Endometrium (tissue), 2 donors: ENCODE measurements at regions not wholly inside any gene's neighbourhood (a gene's known extent, or its start where the extent isn't known, plus 50 kb on each side); places are given as distances from the start of the nearest gene placed in this dataset.

ENCODE experiments used
- FAIRE-seq: peaks from 2 replicates; lab custom pipeline; 2012; peaks lifted over from hg19 to GRCh38; lab: Jason Lieb, UNC
- donor health status: control.
- donor health status: control.

GRCh38 chr20:39554341-39554740 is 592.2 kb downstream of the DHX35 start:
- FAIRE-seq, result no peak

DNA sequence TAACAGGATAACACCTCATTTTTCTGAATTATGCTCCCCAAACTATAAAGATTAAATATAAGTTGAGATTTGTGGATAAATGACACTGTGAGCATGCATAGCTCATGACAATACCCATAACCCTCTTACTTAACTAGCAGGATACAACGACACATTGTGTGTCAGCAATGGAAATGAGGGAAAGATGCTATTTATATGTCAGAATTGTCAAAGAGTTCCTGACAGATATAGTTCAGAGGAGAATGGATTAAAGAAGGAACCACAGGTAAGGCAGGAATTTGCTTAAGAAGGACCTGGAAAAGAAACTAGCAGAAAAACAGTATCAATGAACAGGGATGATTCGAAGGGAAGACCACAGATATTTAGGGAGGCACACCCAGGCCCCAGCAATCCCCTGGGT is 591.0 kb downstream of the DHX35 start:
- FAIRE-seq, result no peak

- FAIRE-seq, result no peak
Observed at GRCh38 chr20:39549733-39550132, 587.6 kb downstream of the DHX35 start.

- no peak for FAIRE-seq
Observed at GRCh38 chr20:39547546-39548408, 585.6 kb downstream of the DHX35 start.

GRCh38 chr20:39541136-39541803 is 579.1 kb downstream of the DHX35 start:
- FAIRE-seq, result no peak

- FAIRE-seq, result no peak
Observed at GRCh38 chr20:39538317-39538716, 576.2 kb downstream of the DHX35 start.

GRCh38 chr20:39535301-39535700 is 573.2 kb downstream of the DHX35 start:
- FAIRE-seq, result no peak

GRCh38 chr20:39534846-39535245 is 572.7 kb downstream of the DHX35 start:
- FAIRE-seq, result no peak

DNA sequence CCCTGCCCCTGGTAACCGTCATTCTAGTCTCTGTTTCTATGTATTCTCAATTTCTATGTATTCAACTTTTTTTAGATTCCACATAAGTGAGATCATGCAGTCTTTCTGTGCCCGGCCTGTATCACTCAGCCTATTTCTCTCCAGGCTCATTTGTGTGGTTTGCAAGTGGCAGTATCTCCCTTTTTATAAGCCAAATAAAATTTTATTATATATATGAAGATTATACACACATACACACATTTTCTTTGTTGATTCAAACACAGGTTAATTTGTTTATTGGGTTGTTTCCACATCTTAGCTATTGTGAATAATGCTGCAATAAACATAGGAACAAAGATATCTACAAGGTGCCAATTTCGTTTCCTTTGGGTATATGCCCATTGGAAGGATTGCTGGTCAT is 571.7 kb downstream of the DHX35 start:
- no peak for FAIRE-seq

GRCh38 chr20:39532205-39532604 is 570.1 kb downstream of the DHX35 start:
- no peak for FAIRE-seq

DNA sequence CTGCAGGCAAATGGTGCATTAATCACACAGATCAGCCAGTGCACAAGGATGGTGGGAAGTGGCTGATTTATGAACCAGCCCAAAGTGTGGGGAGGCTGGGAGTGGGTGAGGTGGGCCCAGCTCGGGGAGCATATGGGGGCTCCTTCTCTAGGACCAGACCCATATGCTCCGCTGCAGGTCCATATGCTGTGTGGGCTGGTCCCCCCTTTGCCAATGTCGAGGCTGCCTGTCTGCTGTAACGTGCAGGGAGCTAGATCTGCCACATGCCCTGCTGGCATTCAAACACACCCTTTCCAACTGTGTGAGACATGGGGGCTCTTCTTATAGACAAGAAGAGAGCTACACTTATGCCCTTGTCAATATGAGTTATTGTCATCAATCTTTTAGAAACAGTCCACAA is 566.3 kb downstream of the DHX35 start:
- FAIRE-seq, result no peak

DNA sequence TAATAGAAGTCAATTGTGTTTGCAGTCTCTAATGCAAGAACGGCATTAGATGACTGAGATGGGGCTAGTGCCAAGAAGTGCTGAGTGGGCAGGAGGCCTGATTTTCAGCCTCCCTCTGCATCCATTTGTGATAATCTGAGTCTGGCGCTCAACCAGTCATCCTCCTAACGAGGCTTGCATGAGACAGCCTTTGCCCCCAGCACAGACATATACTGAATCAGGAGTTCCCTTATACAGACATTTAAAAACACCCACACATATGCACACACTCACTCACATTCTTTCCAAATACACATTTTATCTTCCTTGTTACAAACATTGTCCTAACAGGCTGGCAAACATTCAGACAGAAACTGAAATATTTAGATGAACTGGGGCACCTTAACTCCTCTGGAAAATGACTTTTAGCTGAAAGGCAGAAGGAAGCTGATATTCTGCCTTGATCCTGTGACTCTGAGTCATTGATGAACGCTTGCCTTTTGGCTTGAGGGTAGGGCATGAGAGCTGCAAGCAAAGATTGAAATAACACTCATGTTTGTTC is 562.3 kb downstream of the DHX35 start:
- FAIRE-seq, result no peak

DNA sequence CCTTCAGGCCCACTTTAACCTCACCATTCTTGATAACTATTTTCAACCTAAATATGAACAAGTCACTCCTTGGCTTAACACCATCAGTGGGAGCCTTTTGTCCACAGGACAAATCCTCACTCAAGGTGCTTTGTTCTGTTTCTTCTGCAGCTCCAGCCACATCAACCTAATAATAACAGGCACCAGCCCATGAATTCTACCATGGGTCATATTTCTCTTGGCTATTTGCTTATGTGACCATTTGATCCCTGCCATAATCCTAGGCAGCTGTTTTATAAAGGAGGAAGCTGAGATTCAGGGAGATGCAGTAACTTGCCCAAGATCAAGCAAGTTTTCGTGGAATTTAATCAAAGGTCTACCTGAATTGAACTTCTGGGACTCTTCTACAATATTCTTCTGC is 561.3 kb downstream of the DHX35 start:
- no peak for FAIRE-seq

GRCh38 chr20:39518654-39519053 is 556.5 kb downstream of the DHX35 start:
- FAIRE-seq, result no peak

GRCh38 chr20:39516964-39517363 is 554.8 kb downstream of the DHX35 start:
- FAIRE-seq, result no peak

GRCh38 chr20:39504710-39505094 is 542.6 kb downstream of the DHX35 start:
- no peak for FAIRE-seq

- FAIRE-seq, result peak; percentile 90
Observed at GRCh38 chr20:39503902-39504709, 542.0 kb downstream of the DHX35 start.

- FAIRE-seq, result no peak
Observed at GRCh38 chr20:39492223-39492797, 530.2 kb downstream of the DHX35 start.

DNA sequence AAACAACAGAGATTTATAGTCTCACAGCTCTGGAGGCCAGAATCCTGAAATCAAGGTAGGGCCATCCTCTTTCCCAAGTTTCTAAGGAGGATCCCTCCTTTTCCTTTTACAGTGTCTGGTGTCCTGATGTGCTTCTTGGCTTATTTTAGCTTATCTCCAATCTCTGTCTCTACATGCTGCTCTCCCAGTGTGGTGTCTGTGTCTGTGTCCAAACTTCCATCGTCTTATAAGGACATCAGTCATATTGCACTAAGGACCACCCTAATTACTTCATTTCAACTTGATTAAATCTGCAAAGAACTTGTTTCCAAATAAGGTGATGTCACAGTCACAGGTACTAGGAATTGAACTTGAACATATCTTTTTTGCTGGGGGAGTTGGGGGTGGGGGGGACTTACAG is 529.6 kb downstream of the DHX35 start:
- no peak for FAIRE-seq

DNA sequence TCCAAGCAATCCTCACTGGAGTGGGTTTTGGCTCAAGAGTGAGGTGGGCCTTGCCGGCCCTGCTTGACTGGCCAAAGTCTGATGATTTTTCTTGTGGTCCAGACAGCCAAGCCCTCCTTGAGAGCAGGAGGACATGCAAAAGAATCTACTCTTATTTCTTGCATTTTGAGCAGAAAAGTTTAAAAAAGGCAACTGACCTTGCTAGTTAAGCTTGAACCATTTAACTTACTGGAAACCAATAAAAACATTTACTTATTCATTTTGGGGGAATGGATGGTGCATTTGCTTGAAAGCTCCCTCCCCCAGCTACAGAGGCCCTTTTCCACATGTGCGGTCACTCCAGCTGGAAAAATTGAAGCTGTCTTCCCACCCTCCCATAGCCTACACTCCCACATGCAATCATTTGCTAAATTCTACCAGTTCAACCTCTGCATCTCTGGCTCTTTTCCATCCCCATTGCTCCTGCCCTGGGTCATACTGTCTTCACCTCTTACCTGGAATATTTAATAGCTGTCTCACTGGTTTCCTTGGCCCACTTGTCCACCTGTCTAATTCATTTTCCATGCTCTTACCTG is 527.9 kb downstream of the DHX35 start:
- peak; percentile 85 for FAIRE-seq

DNA sequence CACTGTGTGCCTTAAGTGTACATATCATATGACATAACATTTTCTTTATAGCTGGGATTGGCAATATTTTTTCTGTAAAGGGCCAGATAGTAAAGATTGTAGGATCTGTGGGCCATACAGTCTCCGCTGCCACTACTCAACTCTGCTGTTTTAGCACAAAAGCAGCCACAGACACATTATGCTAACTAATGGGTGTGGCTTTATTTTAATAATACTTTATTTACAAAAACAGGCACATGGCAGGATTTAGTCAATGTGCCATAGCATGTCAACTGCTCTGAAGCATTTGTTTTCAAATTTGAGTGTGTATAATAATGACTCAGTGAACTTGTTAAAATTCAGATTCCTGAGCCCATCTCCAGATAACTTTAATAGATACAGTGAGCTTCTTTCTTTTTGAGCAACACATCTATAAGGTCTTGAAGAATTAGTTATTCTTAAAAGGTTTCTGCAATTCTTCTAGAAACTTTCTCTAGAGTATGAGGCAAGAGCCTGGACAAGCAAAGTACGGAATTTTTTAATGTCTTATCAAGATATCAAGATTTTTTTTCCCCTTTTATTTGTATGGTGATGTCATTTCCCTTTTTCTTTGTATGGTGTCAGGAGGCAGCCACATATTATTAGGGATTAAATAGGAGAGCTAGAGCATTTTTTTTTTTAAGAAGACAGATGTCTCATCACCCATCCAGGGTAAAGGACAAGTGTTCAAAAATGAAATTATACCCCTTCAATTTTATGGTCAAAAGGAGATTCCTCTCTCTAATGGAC is 518.3 kb downstream of the DHX35 start:
- FAIRE-seq, result no peak
